Peyer's patch (tissue), 4 donors: ENCODE measurements at regions not wholly inside any gene's neighbourhood (a gene's known extent, or its start where the extent isn't known, plus 50 kb on each side); places are given as distances from the start of the nearest gene placed in this dataset.

Experiments
- CTCF ChIP-seq, 6 experiments: fragments of 450-650 bp in 4 of 6; fragments of 200-600 bp in 2 of 6; sonication (generic) in 1 of 6; IDR thresholded peaks; one replicate each; pipeline ENCODE4 v1.5.1; 2017 to 2019; ENCODE audit warnings: antibody characterized with exemption in 6 of 6, mild to moderate bottlenecking in 3 of 6, moderate library complexity in 1 of 6
- POLR2A ChIP-seq, 2 donors: fragments of 450-650 bp; IDR thresholded peaks; one replicate each; pipeline ENCODE4 v1.5.1; 2017; ENCODE audit warnings: antibody characterized with exemption in 2 of 2, mild to moderate bottlenecking in 2 of 2, moderate library complexity in 2 of 2

- TF ChIP-seq CTCF (IDR thresholded peaks at IDR 0.05) (no peak), POLR2A (IDR thresholded peaks at IDR 0.05) (no peak)
Observed at GRCh38 chr18:24703316-24703715, 242.9 kb downstream of the HRH4 start.
